GM23338 (cell line): ENCODE measurements at regions not wholly inside any gene's neighbourhood (a gene's known extent, or its start where the extent isn't known, plus 50 kb on each side); places are given as distances from the start of the nearest gene placed in this dataset.

ENCODE experiments used
- ATAC-seq: fragments of 200-7000 bp; cut with Tn5 transposase; 3 replicates; pipeline ENCODE4 v1.9.1; 2020
- DNase-seq: peaks from one replicate; pipeline ENCODE4 v3.0.0-alpha.2; 2015; ENCODE audit warnings: low spot score
- H2AFZ ChIP-seq: fragments of 200-600 bp; sonication (generic); 2 replicates; pipeline ENCODE4 v1.8.0; 2016; ENCODE audit warnings: antibody characterized with exemption, mild to moderate bottlenecking, moderate library complexity
- H3F3A ChIP-seq: fragments of 200-600 bp; sonication (generic); replicated peaks from 2 replicates; pipeline ENCODE4 v1.8.0; 2017; ENCODE audit warnings: antibody characterized with exemption, mixed run types, low read depth
- H3K27ac ChIP-seq: fragments of 200-600 bp; sonication (generic); 2 replicates; pipeline ENCODE4 v1.6.1; 2016; ENCODE audit warnings: low read depth
- H3K27me3 ChIP-seq: fragments of 200-600 bp; sonication (generic); 2 replicates; pipeline ENCODE4 v1.8.0; 2016; ENCODE audit warnings: mild to moderate bottlenecking, mixed run types, moderate library complexity; ENCODE audit not compliant: insufficient read depth
- H3K36me3 ChIP-seq: fragments of 200-600 bp; sonication (generic); 2 replicates; pipeline ENCODE4 v1.8.0; 2016; ENCODE audit warnings: mild to moderate bottlenecking; ENCODE audit not compliant: insufficient read depth
- H3K4me1 ChIP-seq: fragments of 200-600 bp; sonication (generic); 2 replicates; pipeline ENCODE4 v1.8.0; 2016; ENCODE audit warnings: mild to moderate bottlenecking, moderate library complexity; ENCODE audit not compliant: insufficient read depth
- H3K4me2 ChIP-seq: fragments of 200-600 bp; sonication (generic); 2 replicates; pipeline ENCODE4 v1.7.1; 2017; ENCODE audit warnings: mixed run types
- H3K4me3 ChIP-seq: fragments of 200-600 bp; sonication (generic); 2 replicates; pipeline ENCODE4 v1.6.1; 2016; ENCODE audit warnings: mixed run types
- H3K79me2 ChIP-seq: fragments of 200-600 bp; sonication (generic); replicated peaks from 2 replicates; pipeline ENCODE4 v1.8.0; 2017; ENCODE audit warnings: mild to moderate bottlenecking; ENCODE audit not compliant: insufficient read depth
- H3K9me2 ChIP-seq: fragments of 200-600 bp; sonication (generic); 2 replicates; pipeline ENCODE4 v1.8.0; 2017; ENCODE audit not compliant: insufficient read depth
- H4K20me1 ChIP-seq: fragments of 200-600 bp; sonication (generic); replicated peaks from 2 replicates; pipeline ENCODE4 v1.8.0; 2017; ENCODE audit warnings: mild to moderate bottlenecking; ENCODE audit not compliant: insufficient read depth
- H3K27ac Mint-ChIP-seq: 2 replicates; pipeline ENCODE4 v1.8.0; 2020; ENCODE audit warnings: inconsistent platforms, mild to moderate bottlenecking, moderate library complexity, mixed read lengths
- H3K27me3 Mint-ChIP-seq: 3 replicates; pipeline ENCODE4 v1.8.0; 2022; ENCODE audit warnings: low read depth, mild to moderate bottlenecking, moderate library complexity, mixed read lengths, inconsistent platforms; ENCODE audit not compliant: insufficient read depth, poor library complexity
- H3K36me3 Mint-ChIP-seq: 3 replicates; pipeline ENCODE4 v1.8.0; 2021; ENCODE audit warnings: low read depth, mild to moderate bottlenecking, inconsistent platforms, moderate library complexity, mixed read lengths
- H3K4me1 Mint-ChIP-seq: 3 replicates; pipeline ENCODE4 v1.8.0; 2020; ENCODE audit warnings: mild to moderate bottlenecking, inconsistent platforms, mixed read lengths
- H3K4me3 Mint-ChIP-seq: 3 replicates; pipeline ENCODE4 v1.8.0; 2021; ENCODE audit warnings: moderate library complexity, mild to moderate bottlenecking, inconsistent platforms, mixed read lengths
- H3K9me3 Mint-ChIP-seq: 3 replicates; pipeline ENCODE4 v1.8.0; 2020; ENCODE audit warnings: moderate library complexity, mild to moderate bottlenecking, inconsistent platforms, mixed read lengths
- JUNB ChIP-seq: IDR thresholded peaks from one replicate; pipeline ENCODE4 v1.6.1; 2016; ENCODE audit warnings: antibody characterized with exemption; ENCODE audit not compliant: unreplicated experiment
- POLR2AphosphoS5 ChIP-seq: IDR thresholded peaks from 2 replicates; pipeline ENCODE4 v1.6.1; 2016; ENCODE audit warnings: antibody characterized with exemption, low read depth
- STAT1 ChIP-seq: IDR thresholded peaks from one replicate; pipeline ENCODE4 v1.6.1; 2016; ENCODE audit warnings: antibody characterized with exemption; ENCODE audit not compliant: unreplicated experiment
- ZNF114 ChIP-seq: fragments of 250-450 bp; sonication (Bioruptor Pico); IDR thresholded peaks from 2 replicates; pipeline ENCODE4 v1.5.0; 2020; ENCODE audit warnings: mild to moderate bottlenecking, moderate library complexity
- ZNF331 ChIP-seq: fragments of 250-450 bp; sonication (Bioruptor Pico); IDR thresholded peaks from 2 replicates; pipeline ENCODE4 v1.5.0; 2020; ENCODE audit warnings: low read depth, mild to moderate bottlenecking, moderate library complexity
- TF ChIP-seq, protein P1 (sequence below), 2 experiments: fragments of 200-600 bp in 1 of 2; sonication (generic) in 1 of 2; conservative IDR thresholded peaks; 2 replicates each; pipeline versions ENCODE4 v1.5.1 to v1.6.1; 2016 to 2017; ENCODE audit warnings: antibody characterized with exemption in 2 of 2, low read depth in 2 of 2, mild to moderate bottlenecking in 2 of 2, moderate library complexity in 1 of 2
- TF ChIP-seq, protein P2 (sequence below): IDR thresholded peaks from 2 replicates; pipeline ENCODE4 v1.6.1; 2016; ENCODE audit warnings: antibody characterized with exemption
- TF ChIP-seq, protein P3 (sequence below): fragments of 250-450 bp; sonication (Bioruptor Pico); IDR thresholded peaks from 2 replicates; pipeline ENCODE4 v1.5.0; 2020; ENCODE audit warnings: mild to moderate bottlenecking, moderate library complexity
- TF ChIP-seq, protein P4 (sequence below): IDR thresholded peaks from one replicate; pipeline ENCODE4 v1.6.1; 2018; ENCODE audit warnings: antibody characterized with exemption; ENCODE audit not compliant: unreplicated experiment

DNA sequence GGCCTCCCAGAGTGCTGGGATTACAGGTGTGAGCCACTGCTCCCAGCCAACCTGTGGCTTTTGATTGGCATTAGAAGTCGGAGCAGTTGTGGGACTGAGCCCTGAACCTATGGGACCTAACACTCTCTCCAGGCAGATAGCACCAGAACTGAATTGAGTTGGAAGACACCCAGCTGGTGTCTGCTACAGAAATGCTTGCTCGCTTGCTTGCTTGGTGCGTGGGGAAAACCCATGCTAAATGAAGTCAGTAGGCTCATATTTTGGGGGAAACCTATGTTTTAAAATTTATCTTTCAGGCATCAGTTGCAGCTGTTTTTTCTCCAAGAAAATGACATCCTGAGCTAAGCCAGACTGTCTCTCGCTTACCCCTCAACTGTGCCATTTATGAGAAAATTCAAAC is 158.5 kb upstream of the RFC3 start (continued):
- TF ChIP-seq, protein P1, sequence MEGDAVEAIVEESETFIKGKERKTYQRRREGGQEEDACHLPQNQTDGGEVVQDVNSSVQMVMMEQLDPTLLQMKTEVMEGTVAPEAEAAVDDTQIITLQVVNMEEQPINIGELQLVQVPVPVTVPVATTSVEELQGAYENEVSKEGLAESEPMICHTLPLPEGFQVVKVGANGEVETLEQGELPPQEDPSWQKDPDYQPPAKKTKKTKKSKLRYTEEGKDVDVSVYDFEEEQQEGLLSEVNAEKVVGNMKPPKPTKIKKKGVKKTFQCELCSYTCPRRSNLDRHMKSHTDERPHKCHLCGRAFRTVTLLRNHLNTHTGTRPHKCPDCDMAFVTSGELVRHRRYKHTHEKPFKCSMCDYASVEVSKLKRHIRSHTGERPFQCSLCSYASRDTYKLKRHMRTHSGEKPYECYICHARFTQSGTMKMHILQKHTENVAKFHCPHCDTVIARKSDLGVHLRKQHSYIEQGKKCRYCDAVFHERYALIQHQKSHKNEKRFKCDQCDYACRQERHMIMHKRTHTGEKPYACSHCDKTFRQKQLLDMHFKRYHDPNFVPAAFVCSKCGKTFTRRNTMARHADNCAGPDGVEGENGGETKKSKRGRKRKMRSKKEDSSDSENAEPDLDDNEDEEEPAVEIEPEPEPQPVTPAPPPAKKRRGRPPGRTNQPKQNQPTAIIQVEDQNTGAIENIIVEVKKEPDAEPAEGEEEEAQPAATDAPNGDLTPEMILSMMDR (conservative IDR thresholded peaks at IDR 0.05; ENCODE audit: low read depth in 2 of 2) = no peak
- TF ChIP-seq ZNF331 (CRISPR knock-in tag) (no peak), STAT1 (no peak), POLR2AphosphoS5 (no peak), JUNB (no peak), ZNF114 (CRISPR knock-in tag) (no peak)
- TF ChIP-seq, protein P2, sequence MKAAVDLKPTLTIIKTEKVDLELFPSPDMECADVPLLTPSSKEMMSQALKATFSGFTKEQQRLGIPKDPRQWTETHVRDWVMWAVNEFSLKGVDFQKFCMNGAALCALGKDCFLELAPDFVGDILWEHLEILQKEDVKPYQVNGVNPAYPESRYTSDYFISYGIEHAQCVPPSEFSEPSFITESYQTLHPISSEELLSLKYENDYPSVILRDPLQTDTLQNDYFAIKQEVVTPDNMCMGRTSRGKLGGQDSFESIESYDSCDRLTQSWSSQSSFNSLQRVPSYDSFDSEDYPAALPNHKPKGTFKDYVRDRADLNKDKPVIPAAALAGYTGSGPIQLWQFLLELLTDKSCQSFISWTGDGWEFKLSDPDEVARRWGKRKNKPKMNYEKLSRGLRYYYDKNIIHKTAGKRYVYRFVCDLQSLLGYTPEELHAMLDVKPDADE = no peak

DNA sequence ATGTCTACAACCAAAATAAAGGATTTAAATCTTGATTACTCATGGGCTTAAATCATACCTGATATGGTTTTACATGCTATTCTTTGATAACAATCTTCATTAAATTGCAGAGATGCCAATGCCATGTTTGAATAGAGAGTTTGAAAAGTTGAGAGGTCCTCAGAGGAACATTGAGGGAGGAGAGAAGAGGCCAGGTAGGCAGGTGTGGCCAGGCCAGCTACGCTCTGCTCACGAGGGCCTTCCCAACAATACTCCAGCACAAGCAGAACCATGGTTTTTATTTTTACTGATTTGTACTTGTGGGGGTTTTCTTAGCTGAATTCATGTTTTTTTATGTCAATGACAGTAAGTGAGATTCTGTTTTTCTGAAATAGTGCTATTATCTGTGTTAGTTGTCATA is 158.1 kb upstream of the RFC3 start:
- ATAC-seq = no peak
- Mint-ChIP-seq H3K36me3 (no peaks in the 10 kb centered on the region; the same call in 2 of the 3 replicates), H3K27me3 (no peaks in the 10 kb centered on the region)
- TF ChIP-seq, protein P3, sequence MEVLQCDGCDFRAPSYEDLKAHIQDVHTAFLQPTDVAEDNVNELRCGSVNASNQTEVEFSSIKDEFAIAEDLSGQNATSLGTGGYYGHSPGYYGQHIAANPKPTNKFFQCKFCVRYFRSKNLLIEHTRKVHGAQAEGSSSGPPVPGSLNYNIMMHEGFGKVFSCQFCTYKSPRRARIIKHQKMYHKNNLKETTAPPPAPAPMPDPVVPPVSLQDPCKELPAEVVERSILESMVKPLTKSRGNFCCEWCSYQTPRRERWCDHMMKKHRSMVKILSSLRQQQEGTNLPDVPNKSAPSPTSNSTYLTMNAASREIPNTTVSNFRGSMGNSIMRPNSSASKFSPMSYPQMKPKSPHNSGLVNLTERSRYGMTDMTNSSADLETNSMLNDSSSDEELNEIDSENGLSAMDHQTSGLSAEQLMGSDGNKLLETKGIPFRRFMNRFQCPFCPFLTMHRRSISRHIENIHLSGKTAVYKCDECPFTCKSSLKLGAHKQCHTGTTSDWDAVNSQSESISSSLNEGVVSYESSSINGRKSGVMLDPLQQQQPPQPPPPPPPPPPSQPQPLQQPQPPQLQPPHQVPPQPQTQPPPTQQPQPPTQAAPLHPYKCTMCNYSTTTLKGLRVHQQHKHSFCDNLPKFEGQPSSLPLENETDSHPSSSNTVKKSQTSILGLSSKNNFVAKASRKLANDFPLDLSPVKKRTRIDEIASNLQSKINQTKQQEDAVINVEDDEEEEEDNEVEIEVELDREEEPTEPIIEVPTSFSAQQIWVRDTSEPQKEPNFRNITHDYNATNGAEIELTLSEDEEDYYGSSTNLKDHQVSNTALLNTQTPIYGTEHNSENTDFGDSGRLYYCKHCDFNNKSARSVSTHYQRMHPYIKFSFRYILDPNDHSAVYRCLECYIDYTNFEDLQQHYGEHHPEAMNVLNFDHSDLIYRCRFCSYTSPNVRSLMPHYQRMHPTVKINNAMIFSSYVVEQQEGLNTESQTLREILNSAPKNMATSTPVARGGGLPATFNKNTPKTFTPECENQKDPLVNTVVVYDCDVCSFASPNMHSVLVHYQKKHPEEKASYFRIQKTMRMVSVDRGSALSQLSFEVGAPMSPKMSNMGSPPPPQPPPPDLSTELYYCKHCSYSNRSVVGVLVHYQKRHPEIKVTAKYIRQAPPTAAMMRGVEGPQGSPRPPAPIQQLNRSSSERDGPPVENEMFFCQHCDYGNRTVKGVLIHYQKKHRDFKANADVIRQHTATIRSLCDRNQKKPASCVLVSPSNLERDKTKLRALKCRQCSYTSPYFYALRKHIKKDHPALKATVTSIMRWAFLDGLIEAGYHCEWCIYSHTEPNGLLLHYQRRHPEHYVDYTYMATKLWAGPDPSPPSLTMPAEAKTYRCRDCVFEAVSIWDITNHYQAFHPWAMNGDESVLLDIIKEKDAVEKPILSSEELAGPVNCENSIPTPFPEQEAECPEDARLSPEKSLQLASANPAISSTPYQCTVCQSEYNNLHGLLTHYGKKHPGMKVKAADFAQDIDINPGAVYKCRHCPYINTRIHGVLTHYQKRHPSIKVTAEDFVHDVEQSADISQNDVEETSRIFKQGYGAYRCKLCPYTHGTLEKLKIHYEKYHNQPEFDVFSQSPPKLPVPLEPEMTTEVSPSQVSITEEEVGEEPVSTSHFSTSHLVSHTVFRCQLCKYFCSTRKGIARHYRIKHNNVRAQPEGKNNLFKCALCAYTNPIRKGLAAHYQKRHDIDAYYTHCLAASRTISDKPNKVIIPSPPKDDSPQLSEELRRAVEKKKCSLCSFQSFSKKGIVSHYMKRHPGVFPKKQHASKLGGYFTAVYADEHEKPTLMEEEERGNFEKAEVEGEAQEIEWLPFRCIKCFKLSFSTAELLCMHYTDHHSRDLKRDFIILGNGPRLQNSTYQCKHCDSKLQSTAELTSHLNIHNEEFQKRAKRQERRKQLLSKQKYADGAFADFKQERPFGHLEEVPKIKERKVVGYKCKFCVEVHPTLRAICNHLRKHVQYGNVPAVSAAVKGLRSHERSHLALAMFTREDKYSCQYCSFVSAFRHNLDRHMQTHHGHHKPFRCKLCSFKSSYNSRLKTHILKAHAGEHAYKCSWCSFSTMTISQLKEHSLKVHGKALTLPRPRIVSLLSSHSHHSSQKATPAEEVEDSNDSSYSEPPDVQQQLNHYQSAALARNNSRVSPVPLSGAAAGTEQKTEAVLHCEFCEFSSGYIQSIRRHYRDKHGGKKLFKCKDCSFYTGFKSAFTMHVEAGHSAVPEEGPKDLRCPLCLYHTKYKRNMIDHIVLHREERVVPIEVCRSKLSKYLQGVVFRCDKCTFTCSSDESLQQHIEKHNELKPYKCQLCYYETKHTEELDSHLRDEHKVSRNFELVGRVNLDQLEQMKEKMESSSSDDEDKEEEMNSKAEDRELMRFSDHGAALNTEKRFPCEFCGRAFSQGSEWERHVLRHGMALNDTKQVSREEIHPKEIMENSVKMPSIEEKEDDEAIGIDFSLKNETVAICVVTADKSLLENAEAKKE (CRISPR knock-in tag) = no peak
- TF ChIP-seq, protein P4, sequence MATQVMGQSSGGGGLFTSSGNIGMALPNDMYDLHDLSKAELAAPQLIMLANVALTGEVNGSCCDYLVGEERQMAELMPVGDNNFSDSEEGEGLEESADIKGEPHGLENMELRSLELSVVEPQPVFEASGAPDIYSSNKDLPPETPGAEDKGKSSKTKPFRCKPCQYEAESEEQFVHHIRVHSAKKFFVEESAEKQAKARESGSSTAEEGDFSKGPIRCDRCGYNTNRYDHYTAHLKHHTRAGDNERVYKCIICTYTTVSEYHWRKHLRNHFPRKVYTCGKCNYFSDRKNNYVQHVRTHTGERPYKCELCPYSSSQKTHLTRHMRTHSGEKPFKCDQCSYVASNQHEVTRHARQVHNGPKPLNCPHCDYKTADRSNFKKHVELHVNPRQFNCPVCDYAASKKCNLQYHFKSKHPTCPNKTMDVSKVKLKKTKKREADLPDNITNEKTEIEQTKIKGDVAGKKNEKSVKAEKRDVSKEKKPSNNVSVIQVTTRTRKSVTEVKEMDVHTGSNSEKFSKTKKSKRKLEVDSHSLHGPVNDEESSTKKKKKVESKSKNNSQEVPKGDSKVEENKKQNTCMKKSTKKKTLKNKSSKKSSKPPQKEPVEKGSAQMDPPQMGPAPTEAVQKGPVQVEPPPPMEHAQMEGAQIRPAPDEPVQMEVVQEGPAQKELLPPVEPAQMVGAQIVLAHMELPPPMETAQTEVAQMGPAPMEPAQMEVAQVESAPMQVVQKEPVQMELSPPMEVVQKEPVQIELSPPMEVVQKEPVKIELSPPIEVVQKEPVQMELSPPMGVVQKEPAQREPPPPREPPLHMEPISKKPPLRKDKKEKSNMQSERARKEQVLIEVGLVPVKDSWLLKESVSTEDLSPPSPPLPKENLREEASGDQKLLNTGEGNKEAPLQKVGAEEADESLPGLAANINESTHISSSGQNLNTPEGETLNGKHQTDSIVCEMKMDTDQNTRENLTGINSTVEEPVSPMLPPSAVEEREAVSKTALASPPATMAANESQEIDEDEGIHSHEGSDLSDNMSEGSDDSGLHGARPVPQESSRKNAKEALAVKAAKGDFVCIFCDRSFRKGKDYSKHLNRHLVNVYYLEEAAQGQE = no peak
- TF ChIP-seq ZNF331 (CRISPR knock-in tag) (no peak), POLR2AphosphoS5 (no peak)
- TF ChIP-seq, protein P2 = no peak

More for the DNA sequence above, 158.1 kb upstream of the RFC3 start:
- no peak overlapping the region for H3K27ac Mint-ChIP-seq
- H4K20me1 ChIP-seq = no peaks in the 10 kb centered on the region
- no peaks in the 10 kb centered on the region; the same call in 1 of the 3 replicates for H3K9me3 Mint-ChIP-seq
- H3K79me2 ChIP-seq = no peaks in the 10 kb centered on the region
- no peak overlapping the region for H3K4me2 ChIP-seq
- no peak overlapping the region for H3K4me3 ChIP-seq
- no peak overlapping the region for H3K27ac ChIP-seq
- H3F3A ChIP-seq = no peaks in the 10 kb centered on the region
- H3K9me2 ChIP-seq = no peaks in the 10 kb centered on the region
- H3K36me3 ChIP-seq = no peaks in the 10 kb centered on the region
- H3K27me3 ChIP-seq = no peaks in the 10 kb centered on the region
- H3K4me1 ChIP-seq = no peaks in the 10 kb centered on the region
- no peaks in the 10 kb centered on the region for H3K4me1 Mint-ChIP-seq
- H2AFZ ChIP-seq = no peak overlapping the region
- no peak for DNase-seq
- H3K4me3 Mint-ChIP-seq = no peak overlapping the region
